ENCODE measurements at regions not wholly inside any gene's neighbourhood (a gene's known extent, or its start where the extent isn't known, plus 50 kb on each side); places are given as distances from the start of the nearest gene placed in this dataset.

DNA sequence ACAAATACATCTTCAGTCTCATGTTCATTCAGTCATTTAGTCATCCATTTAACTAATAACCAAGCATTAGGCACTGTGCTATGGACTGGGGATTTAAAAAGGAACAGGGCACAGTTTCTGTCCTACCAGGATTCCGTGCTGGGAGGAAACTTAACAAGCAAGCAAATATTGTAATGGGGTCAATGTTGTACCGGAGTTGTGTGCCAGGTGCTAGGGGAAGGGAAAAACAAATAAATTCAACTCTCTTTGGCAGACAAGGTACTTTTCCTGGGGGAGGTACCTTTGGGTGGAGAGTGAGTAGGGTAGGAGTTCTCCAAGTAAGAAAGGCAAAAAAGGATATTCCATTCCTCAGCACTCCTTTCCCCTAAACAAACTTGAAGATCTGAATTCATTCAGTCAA is 90.3 kb downstream of the OLIG3 start:
- no peak for ATAC-seq
- ChIA-PET POLR2A (no interaction called here), CTCF (no interaction called here)
- Mint-ChIP-seq H3K27ac (no peak overlapping the region), H3K36me3 (no peaks in the 10 kb centered on the region), H3K4me3 (no peak overlapping the region), H3K4me1 (peaks cover 16% of the 10 kb centered on the region), H3K27me3 (ENCODE audit: low read depth) (no peaks in the 10 kb centered on the region; the same call in 1 of the 2 replicates), H3K9me3 (peaks cover 13% of the 10 kb centered on the region)
- DNase-seq (ENCODE audit: low spot score) = no peak
- no peak for TF ChIP-seq FOXP1 (CRISPR knock-in tag; IDR thresholded peaks at IDR 0.05; ENCODE audit: borderline replicate concordance)
- TF ChIP-seq, protein P1, sequence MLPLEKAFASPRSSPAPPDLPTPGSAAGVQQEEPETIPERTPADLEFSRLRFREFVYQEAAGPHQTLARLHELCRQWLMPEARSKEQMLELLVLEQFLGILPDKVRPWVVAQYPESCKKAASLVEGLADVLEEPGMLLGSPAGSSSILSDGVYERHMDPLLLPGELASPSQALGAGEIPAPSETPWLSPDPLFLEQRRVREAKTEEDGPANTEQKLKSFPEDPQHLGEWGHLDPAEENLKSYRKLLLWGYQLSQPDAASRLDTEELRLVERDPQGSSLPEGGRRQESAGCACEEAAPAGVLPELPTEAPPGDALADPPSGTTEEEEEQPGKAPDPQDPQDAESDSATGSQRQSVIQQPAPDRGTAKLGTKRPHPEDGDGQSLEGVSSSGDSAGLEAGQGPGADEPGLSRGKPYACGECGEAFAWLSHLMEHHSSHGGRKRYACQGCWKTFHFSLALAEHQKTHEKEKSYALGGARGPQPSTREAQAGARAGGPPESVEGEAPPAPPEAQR (CRISPR knock-in tag; IDR thresholded peaks at IDR 0.05) = no peak
- TF ChIP-seq ZNF121 (CRISPR knock-in tag; IDR thresholded peaks at IDR 0.05) = no peak
- no peak for TF ChIP-seq CBFB (CRISPR knock-in tag; IDR thresholded peaks at IDR 0.05; ENCODE audit: low read depth)
- TF ChIP-seq, protein P2, sequence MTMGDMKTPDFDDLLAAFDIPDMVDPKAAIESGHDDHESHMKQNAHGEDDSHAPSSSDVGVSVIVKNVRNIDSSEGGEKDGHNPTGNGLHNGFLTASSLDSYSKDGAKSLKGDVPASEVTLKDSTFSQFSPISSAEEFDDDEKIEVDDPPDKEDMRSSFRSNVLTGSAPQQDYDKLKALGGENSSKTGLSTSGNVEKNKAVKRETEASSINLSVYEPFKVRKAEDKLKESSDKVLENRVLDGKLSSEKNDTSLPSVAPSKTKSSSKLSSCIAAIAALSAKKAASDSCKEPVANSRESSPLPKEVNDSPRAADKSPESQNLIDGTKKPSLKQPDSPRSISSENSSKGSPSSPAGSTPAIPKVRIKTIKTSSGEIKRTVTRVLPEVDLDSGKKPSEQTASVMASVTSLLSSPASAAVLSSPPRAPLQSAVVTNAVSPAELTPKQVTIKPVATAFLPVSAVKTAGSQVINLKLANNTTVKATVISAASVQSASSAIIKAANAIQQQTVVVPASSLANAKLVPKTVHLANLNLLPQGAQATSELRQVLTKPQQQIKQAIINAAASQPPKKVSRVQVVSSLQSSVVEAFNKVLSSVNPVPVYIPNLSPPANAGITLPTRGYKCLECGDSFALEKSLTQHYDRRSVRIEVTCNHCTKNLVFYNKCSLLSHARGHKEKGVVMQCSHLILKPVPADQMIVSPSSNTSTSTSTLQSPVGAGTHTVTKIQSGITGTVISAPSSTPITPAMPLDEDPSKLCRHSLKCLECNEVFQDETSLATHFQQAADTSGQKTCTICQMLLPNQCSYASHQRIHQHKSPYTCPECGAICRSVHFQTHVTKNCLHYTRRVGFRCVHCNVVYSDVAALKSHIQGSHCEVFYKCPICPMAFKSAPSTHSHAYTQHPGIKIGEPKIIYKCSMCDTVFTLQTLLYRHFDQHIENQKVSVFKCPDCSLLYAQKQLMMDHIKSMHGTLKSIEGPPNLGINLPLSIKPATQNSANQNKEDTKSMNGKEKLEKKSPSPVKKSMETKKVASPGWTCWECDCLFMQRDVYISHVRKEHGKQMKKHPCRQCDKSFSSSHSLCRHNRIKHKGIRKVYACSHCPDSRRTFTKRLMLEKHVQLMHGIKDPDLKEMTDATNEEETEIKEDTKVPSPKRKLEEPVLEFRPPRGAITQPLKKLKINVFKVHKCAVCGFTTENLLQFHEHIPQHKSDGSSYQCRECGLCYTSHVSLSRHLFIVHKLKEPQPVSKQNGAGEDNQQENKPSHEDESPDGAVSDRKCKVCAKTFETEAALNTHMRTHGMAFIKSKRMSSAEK (CRISPR knock-in tag; IDR thresholded peaks at IDR 0.05; ENCODE audit: borderline replicate concordance) = no peak
- TF ChIP-seq, protein P3, sequence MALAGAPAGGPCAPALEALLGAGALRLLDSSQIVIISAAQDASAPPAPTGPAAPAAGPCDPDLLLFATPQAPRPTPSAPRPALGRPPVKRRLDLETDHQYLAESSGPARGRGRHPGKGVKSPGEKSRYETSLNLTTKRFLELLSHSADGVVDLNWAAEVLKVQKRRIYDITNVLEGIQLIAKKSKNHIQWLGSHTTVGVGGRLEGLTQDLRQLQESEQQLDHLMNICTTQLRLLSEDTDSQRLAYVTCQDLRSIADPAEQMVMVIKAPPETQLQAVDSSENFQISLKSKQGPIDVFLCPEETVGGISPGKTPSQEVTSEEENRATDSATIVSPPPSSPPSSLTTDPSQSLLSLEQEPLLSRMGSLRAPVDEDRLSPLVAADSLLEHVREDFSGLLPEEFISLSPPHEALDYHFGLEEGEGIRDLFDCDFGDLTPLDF (CRISPR knock-in tag; IDR thresholded peaks at IDR 0.05) = no peak
- TF ChIP-seq ESRRA (CRISPR knock-in tag; IDR thresholded peaks at IDR 0.05; ENCODE audit: borderline replicate concordance) = no peak

DNA sequence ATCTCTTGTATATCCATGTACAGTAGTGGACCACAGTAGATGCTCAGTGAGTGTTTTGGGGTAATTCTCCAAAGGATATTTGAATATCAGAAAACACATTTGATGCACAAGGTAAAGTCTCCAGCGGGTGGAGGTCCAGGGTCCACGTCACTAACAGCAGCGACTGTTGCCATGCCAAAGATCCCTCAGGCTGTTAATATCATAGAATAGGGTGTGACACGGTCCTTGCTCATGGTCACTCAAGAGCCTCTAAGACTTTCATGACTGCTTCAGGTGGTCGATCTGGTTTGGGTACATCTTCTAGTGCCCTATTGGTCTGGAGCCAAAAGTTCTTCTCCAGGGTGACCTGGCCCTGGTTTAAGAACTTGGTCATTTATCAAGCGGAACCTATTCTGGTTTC is 90.8 kb downstream of the OLIG3 start:
- no peak for ATAC-seq
- Mint-ChIP-seq H3K4me3 (no peak overlapping the region), H3K9me3 (peaks cover 13% of the 10 kb centered on the region), H3K27ac (no peak overlapping the region), H3K36me3 (no peaks in the 10 kb centered on the region), H3K4me1 (peaks cover 16% of the 10 kb centered on the region), H3K27me3 (ENCODE audit: low read depth) (no peaks in the 10 kb centered on the region; the same call in 1 of the 2 replicates)
- ChIA-PET POLR2A (no interaction called here), CTCF (no interaction called here)
- DNase-seq (ENCODE audit: low spot score) = no peak
- no peak for TF ChIP-seq NR2C2 (CRISPR knock-in tag; IDR thresholded peaks at IDR 0.05)
- no peak for TF ChIP-seq MYBL2 (CRISPR knock-in tag; IDR thresholded peaks at IDR 0.05)
- TF ChIP-seq CREB1 (CRISPR knock-in tag; IDR thresholded peaks at IDR 0.05) = no peak
- TF ChIP-seq ATF1 (CRISPR knock-in tag; IDR thresholded peaks at IDR 0.05) = no peak
- no peak for TF ChIP-seq GRHL2 (CRISPR knock-in tag; IDR thresholded peaks at IDR 0.05; ENCODE audit: insufficient replicate concordance, severe bottlenecking)
- TF ChIP-seq TEAD4 (CRISPR knock-in tag; IDR thresholded peaks at IDR 0.05) = no peak
- TF ChIP-seq, protein P4, sequence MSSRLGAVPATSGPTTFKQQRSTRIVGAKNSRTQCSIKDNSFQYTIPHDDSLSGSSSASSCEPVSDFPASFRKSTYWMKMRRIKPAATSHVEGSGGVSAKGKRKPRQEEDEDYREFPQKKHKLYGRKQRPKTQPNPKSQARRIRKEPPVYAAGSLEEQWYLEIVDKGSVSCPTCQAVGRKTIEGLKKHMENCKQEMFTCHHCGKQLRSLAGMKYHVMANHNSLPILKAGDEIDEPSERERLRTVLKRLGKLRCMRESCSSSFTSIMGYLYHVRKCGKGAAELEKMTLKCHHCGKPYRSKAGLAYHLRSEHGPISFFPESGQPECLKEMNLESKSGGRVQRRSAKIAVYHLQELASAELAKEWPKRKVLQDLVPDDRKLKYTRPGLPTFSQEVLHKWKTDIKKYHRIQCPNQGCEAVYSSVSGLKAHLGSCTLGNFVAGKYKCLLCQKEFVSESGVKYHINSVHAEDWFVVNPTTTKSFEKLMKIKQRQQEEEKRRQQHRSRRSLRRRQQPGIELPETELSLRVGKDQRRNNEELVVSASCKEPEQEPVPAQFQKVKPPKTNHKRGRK (CRISPR knock-in tag; IDR thresholded peaks at IDR 0.05; ENCODE audit: borderline replicate concordance) = no peak
- no peak for TF ChIP-seq ELF4 (CRISPR knock-in tag; IDR thresholded peaks at IDR 0.05; ENCODE audit: low read depth)
- no peak for TF ChIP-seq SOX15 (CRISPR knock-in tag; IDR thresholded peaks at IDR 0.05)
- no peak for TF ChIP-seq ZNF138 (CRISPR knock-in tag; conservative IDR thresholded peaks at IDR 0.05)
- TF ChIP-seq, protein P5, sequence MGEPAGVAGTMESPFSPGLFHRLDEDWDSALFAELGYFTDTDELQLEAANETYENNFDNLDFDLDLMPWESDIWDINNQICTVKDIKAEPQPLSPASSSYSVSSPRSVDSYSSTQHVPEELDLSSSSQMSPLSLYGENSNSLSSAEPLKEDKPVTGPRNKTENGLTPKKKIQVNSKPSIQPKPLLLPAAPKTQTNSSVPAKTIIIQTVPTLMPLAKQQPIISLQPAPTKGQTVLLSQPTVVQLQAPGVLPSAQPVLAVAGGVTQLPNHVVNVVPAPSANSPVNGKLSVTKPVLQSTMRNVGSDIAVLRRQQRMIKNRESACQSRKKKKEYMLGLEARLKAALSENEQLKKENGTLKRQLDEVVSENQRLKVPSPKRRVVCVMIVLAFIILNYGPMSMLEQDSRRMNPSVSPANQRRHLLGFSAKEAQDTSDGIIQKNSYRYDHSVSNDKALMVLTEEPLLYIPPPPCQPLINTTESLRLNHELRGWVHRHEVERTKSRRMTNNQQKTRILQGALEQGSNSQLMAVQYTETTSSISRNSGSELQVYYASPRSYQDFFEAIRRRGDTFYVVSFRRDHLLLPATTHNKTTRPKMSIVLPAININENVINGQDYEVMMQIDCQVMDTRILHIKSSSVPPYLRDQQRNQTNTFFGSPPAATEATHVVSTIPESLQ (CRISPR knock-in tag; IDR thresholded peaks at IDR 0.05) = no peak
- TF ChIP-seq, protein P6, sequence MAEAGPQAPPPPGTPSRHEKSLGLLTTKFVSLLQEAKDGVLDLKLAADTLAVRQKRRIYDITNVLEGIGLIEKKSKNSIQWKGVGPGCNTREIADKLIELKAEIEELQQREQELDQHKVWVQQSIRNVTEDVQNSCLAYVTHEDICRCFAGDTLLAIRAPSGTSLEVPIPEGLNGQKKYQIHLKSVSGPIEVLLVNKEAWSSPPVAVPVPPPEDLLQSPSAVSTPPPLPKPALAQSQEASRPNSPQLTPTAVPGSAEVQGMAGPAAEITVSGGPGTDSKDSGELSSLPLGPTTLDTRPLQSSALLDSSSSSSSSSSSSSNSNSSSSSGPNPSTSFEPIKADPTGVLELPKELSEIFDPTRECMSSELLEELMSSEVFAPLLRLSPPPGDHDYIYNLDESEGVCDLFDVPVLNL (CRISPR knock-in tag; IDR thresholded peaks at IDR 0.05; ENCODE audit: borderline replicate concordance, low read depth) = no peak
- no peak for TF ChIP-seq RELA (CRISPR knock-in tag; IDR thresholded peaks at IDR 0.05; ENCODE audit: borderline replicate concordance)
- TF ChIP-seq, protein P7, sequence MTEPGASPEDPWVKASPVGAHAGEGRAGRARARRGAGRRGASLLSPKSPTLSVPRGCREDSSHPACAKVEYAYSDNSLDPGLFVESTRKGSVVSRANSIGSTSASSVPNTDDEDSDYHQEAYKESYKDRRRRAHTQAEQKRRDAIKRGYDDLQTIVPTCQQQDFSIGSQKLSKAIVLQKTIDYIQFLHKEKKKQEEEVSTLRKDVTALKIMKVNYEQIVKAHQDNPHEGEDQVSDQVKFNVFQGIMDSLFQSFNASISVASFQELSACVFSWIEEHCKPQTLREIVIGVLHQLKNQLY (CRISPR knock-in tag; IDR thresholded peaks at IDR 0.05) = no peak
- TF ChIP-seq, protein P8, sequence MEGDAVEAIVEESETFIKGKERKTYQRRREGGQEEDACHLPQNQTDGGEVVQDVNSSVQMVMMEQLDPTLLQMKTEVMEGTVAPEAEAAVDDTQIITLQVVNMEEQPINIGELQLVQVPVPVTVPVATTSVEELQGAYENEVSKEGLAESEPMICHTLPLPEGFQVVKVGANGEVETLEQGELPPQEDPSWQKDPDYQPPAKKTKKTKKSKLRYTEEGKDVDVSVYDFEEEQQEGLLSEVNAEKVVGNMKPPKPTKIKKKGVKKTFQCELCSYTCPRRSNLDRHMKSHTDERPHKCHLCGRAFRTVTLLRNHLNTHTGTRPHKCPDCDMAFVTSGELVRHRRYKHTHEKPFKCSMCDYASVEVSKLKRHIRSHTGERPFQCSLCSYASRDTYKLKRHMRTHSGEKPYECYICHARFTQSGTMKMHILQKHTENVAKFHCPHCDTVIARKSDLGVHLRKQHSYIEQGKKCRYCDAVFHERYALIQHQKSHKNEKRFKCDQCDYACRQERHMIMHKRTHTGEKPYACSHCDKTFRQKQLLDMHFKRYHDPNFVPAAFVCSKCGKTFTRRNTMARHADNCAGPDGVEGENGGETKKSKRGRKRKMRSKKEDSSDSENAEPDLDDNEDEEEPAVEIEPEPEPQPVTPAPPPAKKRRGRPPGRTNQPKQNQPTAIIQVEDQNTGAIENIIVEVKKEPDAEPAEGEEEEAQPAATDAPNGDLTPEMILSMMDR (IDR thresholded peaks at IDR 0.05) = no peak
